Ramos (cell line): ENCODE measurements at regions not wholly inside any gene's neighbourhood (a gene's known extent, or its start where the extent isn't known, plus 50 kb on each side); places are given as distances from the start of the nearest gene placed in this dataset.

Source experiments
- in situ Hi-C: fragments of 300-500 bp; cut with MboI; formaldehyde crosslinking; loops from one replicate; pipeline ENCODE4 v1.14.3; 2022; ENCODE audit warnings: low sequenced_read_pairs; ENCODE audit not compliant: unreplicated experiment

GRCh38 chrX:39815631-39816030, 282.1 kb downstream of the BCOR start:
- in situ Hi-C loops = loop anchor here (25.0 kb wide), 1 partner anchor 347 kb away; no protein-coding TSS in a partner anchor

GRCh38 chrX:39816871-39817731, 280.7 kb downstream of the BCOR start:
- in situ Hi-C loops = loop anchor here (25.0 kb wide), 1 partner anchor 345 kb away; no protein-coding TSS in a partner anchor

- in situ Hi-C loops = loop anchor here (25.0 kb wide), 1 partner anchor 344 kb away; no protein-coding TSS in a partner anchor
These were observed 279.8 kb downstream of the BCOR start for GRCh38 chrX:39817754-39818470.

GRCh38 chrX:39818750-39819149, 279.0 kb downstream of the BCOR start:
- in situ Hi-C loops = loop anchor here (25.0 kb wide), 1 partner anchor 344 kb away; no protein-coding TSS in a partner anchor

- in situ Hi-C loops = loop anchor here (25.0 kb wide), 1 partner anchor 342 kb away; no protein-coding TSS in a partner anchor
These were observed 277.6 kb downstream of the BCOR start for GRCh38 chrX:39819921-39820849.

- in situ Hi-C loops = loop anchor here (25.0 kb wide), 1 partner anchor 341 kb away; no protein-coding TSS in a partner anchor
These were observed 276.6 kb downstream of the BCOR start for GRCh38 chrX:39820938-39821708.

- in situ Hi-C loops = loop anchor here (25.0 kb wide), 1 partner anchor 341 kb away; no protein-coding TSS in a partner anchor
These were observed 276.1 kb downstream of the BCOR start for GRCh38 chrX:39821709-39822095.

- in situ Hi-C loops = loop anchor here (25.0 kb wide), 1 partner anchor 340 kb away; no protein-coding TSS in a partner anchor
These were observed 275.5 kb downstream of the BCOR start for GRCh38 chrX:39822133-39822748.

GRCh38 chrX:39823424-39823823, 274.3 kb downstream of the BCOR start:
- in situ Hi-C loops = loop anchor here (25.0 kb wide), 1 partner anchor 339 kb away; no protein-coding TSS in a partner anchor

GRCh38 chrX:39823854-39824253, 273.9 kb downstream of the BCOR start:
- in situ Hi-C loops = loop anchor here (25.0 kb wide), 1 partner anchor 338 kb away; no protein-coding TSS in a partner anchor

- in situ Hi-C loops = no loop called here
These were observed 270.8 kb downstream of the BCOR start for GRCh38 chrX:39826813-39827543.

GRCh38 chrX:39827951-39828350, 269.8 kb downstream of the BCOR start:
- in situ Hi-C loops = no loop called here

- in situ Hi-C loops = no loop called here
These were observed 268.8 kb downstream of the BCOR start for GRCh38 chrX:39828971-39829370.

- in situ Hi-C loops = no loop called here
These were observed 267.8 kb downstream of the BCOR start for GRCh38 chrX:39829965-39830364.

GRCh38 chrX:39830414-39830813, 267.3 kb downstream of the BCOR start:
- in situ Hi-C loops = no loop called here

GRCh38 chrX:39832211-39832610, 265.5 kb downstream of the BCOR start:
- in situ Hi-C loops = no loop called here

- in situ Hi-C loops = no loop called here
These were observed 263.2 kb downstream of the BCOR start for GRCh38 chrX:39834600-39834999.

- in situ Hi-C loops = no loop called here
These were observed 262.5 kb downstream of the BCOR start for GRCh38 chrX:39835241-39835640.
